PC-3 (cell line): ENCODE measurements at regions not wholly inside any gene's neighbourhood (a gene's known extent, or its start where the extent isn't known, plus 50 kb on each side); places are given as distances from the start of the nearest gene placed in this dataset.

Experiments
- CTCF ChIP-seq: fragments of 300-600 bp; sonication (generic); conservative IDR thresholded peaks from 2 replicates; pipeline ENCODE4 v1.5.1; 2017; ENCODE audit warnings: antibody characterized with exemption, low read depth, mild to moderate bottlenecking, low read length
- EZH2 ChIP-seq: fragments of 300-600 bp; sonication (generic); IDR thresholded peaks from one replicate; pipeline ENCODE4 v1.6.1; 2017; ENCODE audit warnings: antibody characterized with exemption, mild to moderate bottlenecking, low read length; ENCODE audit not compliant: unreplicated experiment

- TF ChIP-seq EZH2 (no peak), CTCF (no peak)
Observed at GRCh38 chr5:4987431-4987830, 152.7 kb upstream of the ADAMTS16 start.
